Glomerular visceral epithelial cell (primary cell): ENCODE measurements at regions not wholly inside any gene's neighbourhood (a gene's known extent, or its start where the extent isn't known, plus 50 kb on each side); places are given as distances from the start of the nearest gene placed in this dataset.
"Not testable (repeated sequence)": the region's sequence is repeated elsewhere in the genome, so short reads cannot be mapped to it uniquely, and the experiment has no call there.

Experiments
- DNase-seq: peaks from one replicate; pipeline ENCODE4 v3.0.0-alpha.2; 2016; ENCODE audit errors: extremely low spot score

- DNase-seq = no peak
Measured at GRCh38 chr6:86609549-86610388, 327.6 kb upstream of the HTR1E start.

- DNase-seq = not testable (repeated sequence)
Measured at GRCh38 chr6:86603364-86603763, 334.0 kb upstream of the HTR1E start.

GRCh38 chr6:86602093-86602492 lies 335.2 kb upstream of the HTR1E start:
- DNase-seq = not testable (repeated sequence)

- not testable (repeated sequence) for DNase-seq
Measured at GRCh38 chr6:86598969-86599368, 338.4 kb upstream of the HTR1E start.

GRCh38 chr6:86595641-86596040 lies 341.7 kb upstream of the HTR1E start:
- no peak for DNase-seq

- no peak for DNase-seq
Measured at GRCh38 chr6:86586195-86586594, 351.1 kb upstream of the HTR1E start.

GRCh38 chr6:86581833-86582232 lies 355.5 kb upstream of the HTR1E start:
- DNase-seq = no peak

- DNase-seq = no peak
Measured at GRCh38 chr6:86563197-86563596, 374.1 kb upstream of the HTR1E start.

- no peak for DNase-seq
Measured at GRCh38 chr6:86558318-86558717, 379.0 kb upstream of the HTR1E start.

GRCh38 chr6:86537292-86537861 lies 400.0 kb upstream of the HTR1E start:
- no peak for DNase-seq

GRCh38 chr6:86536121-86536520 lies 401.2 kb upstream of the HTR1E start:
- no peak for DNase-seq

- DNase-seq = no peak
Measured at GRCh38 chr6:86535100-86535499, 402.2 kb upstream of the HTR1E start.

GRCh38 chr6:86529635-86530034 lies 407.7 kb upstream of the HTR1E start:
- DNase-seq = no peak

- no peak for DNase-seq
Measured at GRCh38 chr6:86526238-86526637, 411.1 kb upstream of the HTR1E start.

- DNase-seq = no peak
Measured at GRCh38 chr6:86516087-86516486, 421.2 kb upstream of the HTR1E start.

GRCh38 chr6:86511962-86512361 lies 425.4 kb upstream of the HTR1E start:
- DNase-seq = no peak

- DNase-seq = no peak
Measured at GRCh38 chr6:86508230-86508629, 429.1 kb upstream of the HTR1E start.

GRCh38 chr6:86502497-86502896 lies 434.8 kb upstream of the HTR1E start:
- DNase-seq = no peak

GRCh38 chr6:86500035-86500434 lies 437.3 kb upstream of the HTR1E start:
- DNase-seq = no peak

GRCh38 chr6:86489042-86489441 lies 448.3 kb upstream of the HTR1E start:
- DNase-seq = not testable (repeated sequence)

- no peak for DNase-seq
Measured at GRCh38 chr6:86487660-86488221, 449.6 kb upstream of the HTR1E start.

GRCh38 chr6:86478316-86478715 lies 459.0 kb upstream of the HTR1E start:
- DNase-seq = not testable (repeated sequence)

GRCh38 chr6:86477500-86478148 lies 459.7 kb upstream of the HTR1E start:
- no peak for DNase-seq
